ENCODE measurements at regions not wholly inside any gene's neighbourhood (a gene's known extent, or its start where the extent isn't known, plus 50 kb on each side); places are given as distances from the start of the nearest gene placed in this dataset.

- no TSS peak for BruUV-seq (replicated peaks)
- Histone ChIP-seq H3K4me1 (ENCODE audit: control insufficient read depth, insufficient read depth, low read length) (no peaks in the 10 kb centered on the region), H3K9ac (ENCODE audit: control insufficient read depth, insufficient read depth, low read length) (no peak overlapping the region), H3K27ac (ENCODE audit: control insufficient read depth, insufficient read depth) (no peak overlapping the region), H3K4me3 (no peak overlapping the region), H4K20me1 (ENCODE audit: control insufficient read depth, insufficient read depth) (no peaks in the 10 kb centered on the region), H3K36me3 (ENCODE audit: control insufficient read depth in 2 of 2, insufficient read depth in 2 of 2, low read length in 1 of 2) (no peaks in the 10 kb centered on the region), H3K9me3 (replicated peaks; ENCODE audit: control insufficient read depth, insufficient read depth, low read length) (no peaks in the 10 kb centered on the region), H3K79me2 (ENCODE audit: control insufficient read depth, insufficient read depth, low read length) (no peaks in the 10 kb centered on the region), H2AFZ (ENCODE audit: control insufficient read depth, low read depth, low read length) (no peak overlapping the region), H3K27me3 (replicated peaks in 1 of 2; ENCODE audit: control insufficient read depth in 2 of 2, insufficient read depth in 2 of 2, low read length in 1 of 2) (no peaks in the 10 kb centered on the region), H3K4me2 (ENCODE audit: control insufficient read depth, insufficient read depth) (no peak overlapping the region)
- DNase-seq (ENCODE audit: low read depth, low spot score) (no peak), FAIRE-seq (no peak), ATAC-seq (no peak)
- RAD21 ChIA-PET (ENCODE audit: unreplicated experiment): no interaction called here
- CTCF ChIA-PET: interaction anchor here (1.0 kb wide), 1 partner anchor 14 kb away, joined by 4 read pairs; no protein-coding TSS in a partner anchor
- POLR2A ChIA-PET: interaction anchor here (0.6 kb wide), 1 partner anchor 17 kb away, joined by 3 read pairs; no protein-coding TSS in a partner anchor
- SMC1A ChIA-PET (ENCODE audit: uncharacterized antibody, unreplicated experiment): interaction anchor here (0.8 kb wide), 1 partner anchor 210 kb away, joined by 3 read pairs; no protein-coding TSS in a partner anchor
- intact Hi-C loops (cut with micrococcal nuclease; ENCODE audit: unreplicated experiment) (no loop called here), in situ Hi-C loops (cut with MboI) (no loop called here)
- 47% methylated on average over 1 of the region's 1 CpG for WGBS (ENCODE audit: insufficient coverage, insufficient replicate concordance, low lambda C conversion rate, missing lambda C conversion rate)
- TF ChIP-seq RAD51 (IDR thresholded peaks at IDR 0.05) (no peak), SRF (IDR thresholded peaks at IDR 0.05; ENCODE audit: low read depth in 2 of 2, low read length in 2 of 2) (no peak), FOXK2 (IDR thresholded peaks at IDR 0.05) (no peak), TBL1XR1 (IDR thresholded peaks at IDR 0.05; ENCODE audit: low read depth, low read length) (no peak), RB1 (IDR thresholded peaks at IDR 0.05; ENCODE audit: borderline replicate concordance) (no peak), ZNF592 (IDR thresholded peaks at IDR 0.05) (no peak), WRNIP1 (IDR thresholded peaks at IDR 0.05; ENCODE audit: borderline replicate concordance, low read depth, low read length) (no peak), BMI1 (IDR thresholded peaks at IDR 0.05; ENCODE audit: borderline replicate concordance) (no peak), CEBPZ (IDR thresholded peaks at IDR 0.05; ENCODE audit: low read depth, low read length) (no peak), CBX3 (IDR thresholded peaks at IDR 0.05; ENCODE audit: borderline replicate concordance, low read depth) (no peak), ZBTB11 (CRISPR knock-in tag; IDR thresholded peaks at IDR 0.05) (no peak)
Observed at GRCh38 chr1:220432408-220432807, 95.5 kb upstream of the MARK1 start.
